B cell (primary cell): ENCODE measurements at regions not wholly inside any gene's neighbourhood (a gene's known extent, or its start where the extent isn't known, plus 50 kb on each side); places are given as distances from the start of the nearest gene placed in this dataset.

ENCODE experiments used
- EZH2 ChIP-seq: IDR thresholded peaks from 2 replicates; pipeline ENCODE4 v1.6.1; 2012; ENCODE audit warnings: borderline replicate concordance, low read depth, mild to moderate bottlenecking, moderate library complexity, low read length; ENCODE audit not compliant: insufficient read depth, poor library complexity, severe bottlenecking
- TF ChIP-seq, protein P1 (sequence below): fragments of 200-600 bp; IDR thresholded peaks from one replicate; pipeline ENCODE4 v1.8.0; 2022; ENCODE audit warnings: antibody characterized with exemption, mild to moderate bottlenecking

DNA sequence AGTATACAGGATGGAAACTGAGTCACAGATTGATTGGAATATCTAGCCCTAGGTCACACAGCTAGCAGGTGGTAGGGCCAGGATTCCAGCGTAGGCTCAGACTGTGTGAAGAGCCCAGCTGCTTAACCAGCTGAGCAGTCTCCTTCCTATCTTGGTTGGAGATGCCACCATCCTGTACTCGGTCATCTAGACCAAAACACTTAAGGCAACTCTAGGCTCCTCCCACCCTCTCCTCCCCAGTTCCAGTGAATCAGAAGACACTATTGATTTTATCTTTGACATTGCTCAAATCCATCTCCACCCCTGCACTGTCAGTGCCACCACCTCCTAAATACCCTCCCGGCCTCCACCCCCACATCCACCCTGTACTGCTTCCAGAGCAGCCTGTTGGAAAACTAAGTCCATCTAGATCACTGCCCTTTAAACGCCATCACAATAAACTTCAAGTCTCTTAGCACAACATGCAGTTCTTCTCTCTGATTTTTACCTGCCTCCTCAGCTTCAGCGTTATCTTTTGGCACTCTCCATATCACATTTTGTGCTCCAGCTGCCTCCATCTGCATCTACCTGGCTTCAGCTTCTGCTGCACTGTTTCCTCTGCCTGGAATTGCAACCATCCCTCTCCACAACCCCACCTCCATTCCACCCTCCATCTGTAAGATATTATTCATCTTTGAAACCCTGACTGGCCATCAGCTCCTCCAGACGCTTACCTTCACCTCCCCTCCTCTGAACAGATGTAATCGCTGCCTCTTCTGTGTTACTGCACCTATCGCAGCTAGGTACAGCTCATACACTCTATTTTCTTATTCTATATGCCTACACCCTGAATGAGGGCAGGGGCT, 86.8 kb upstream of the ACP3 start:
- TF ChIP-seq, protein P1, sequence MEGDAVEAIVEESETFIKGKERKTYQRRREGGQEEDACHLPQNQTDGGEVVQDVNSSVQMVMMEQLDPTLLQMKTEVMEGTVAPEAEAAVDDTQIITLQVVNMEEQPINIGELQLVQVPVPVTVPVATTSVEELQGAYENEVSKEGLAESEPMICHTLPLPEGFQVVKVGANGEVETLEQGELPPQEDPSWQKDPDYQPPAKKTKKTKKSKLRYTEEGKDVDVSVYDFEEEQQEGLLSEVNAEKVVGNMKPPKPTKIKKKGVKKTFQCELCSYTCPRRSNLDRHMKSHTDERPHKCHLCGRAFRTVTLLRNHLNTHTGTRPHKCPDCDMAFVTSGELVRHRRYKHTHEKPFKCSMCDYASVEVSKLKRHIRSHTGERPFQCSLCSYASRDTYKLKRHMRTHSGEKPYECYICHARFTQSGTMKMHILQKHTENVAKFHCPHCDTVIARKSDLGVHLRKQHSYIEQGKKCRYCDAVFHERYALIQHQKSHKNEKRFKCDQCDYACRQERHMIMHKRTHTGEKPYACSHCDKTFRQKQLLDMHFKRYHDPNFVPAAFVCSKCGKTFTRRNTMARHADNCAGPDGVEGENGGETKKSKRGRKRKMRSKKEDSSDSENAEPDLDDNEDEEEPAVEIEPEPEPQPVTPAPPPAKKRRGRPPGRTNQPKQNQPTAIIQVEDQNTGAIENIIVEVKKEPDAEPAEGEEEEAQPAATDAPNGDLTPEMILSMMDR: no peak
- no peak for TF ChIP-seq EZH2
